ENCODE measurements at regions not wholly inside any gene's neighbourhood (a gene's known extent, or its start where the extent isn't known, plus 50 kb on each side); places are given as distances from the start of the nearest gene placed in this dataset.

DNA sequence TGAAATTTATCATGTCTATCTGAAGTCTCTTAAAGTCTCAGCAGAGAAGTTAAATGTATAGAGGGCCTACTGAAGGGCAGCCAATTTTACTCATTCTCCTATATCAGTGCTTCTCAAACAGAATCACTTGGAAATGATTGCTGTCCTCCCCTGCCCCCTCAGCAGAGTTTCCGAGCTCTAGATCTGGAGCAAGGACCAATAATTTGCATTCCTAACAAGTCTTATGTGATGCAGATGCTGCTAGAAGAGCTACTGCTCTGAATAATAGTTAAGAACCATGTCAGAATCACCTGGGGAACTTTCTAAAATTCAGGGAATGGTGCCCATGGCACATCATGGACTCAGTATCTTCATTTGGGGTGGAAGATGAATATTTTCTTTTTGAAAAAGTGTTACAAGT lies 105.6 kb upstream of the EPHA4 start:
- TF ChIP-seq ZNF274 (IDR thresholded peaks at IDR 0.05; ENCODE audit: low read depth, low read length), result no peak
- TF ChIP-seq YY1 (IDR thresholded peaks at IDR 0.05; ENCODE audit: insufficient read depth, insufficient read length), result no peak
- TF ChIP-seq SUZ12 (IDR thresholded peaks at IDR 0.05; ENCODE audit: extremely low read depth, insufficient read depth, insufficient read length), result no peak
